Parathyroid adenoma (tissue), 2 donors: ENCODE measurements at regions not wholly inside any gene's neighbourhood (a gene's known extent, or its start where the extent isn't known, plus 50 kb on each side); places are given as distances from the start of the nearest gene placed in this dataset.

Source experiments
- H2AFZ ChIP-seq: fragments of 300-600 bp; sonication (generic); one replicate; pipeline ENCODE4 v1.7.0; 2017; ENCODE audit warnings: antibody characterized with exemption, mild to moderate bottlenecking
- H3K27ac ChIP-seq: fragments of 300-600 bp; sonication (generic); one replicate; pipeline ENCODE4 v1.7.0; 2017
- H3K27me3 ChIP-seq: fragments of 300-600 bp; sonication (generic); one replicate; pipeline ENCODE4 v1.7.0; 2017; ENCODE audit warnings: low read length; ENCODE audit not compliant: control insufficient read depth, insufficient read depth
- H3K36me3 ChIP-seq: fragments of 300-600 bp; sonication (generic); one replicate; pipeline ENCODE4 v1.7.0; 2017; ENCODE audit warnings: low read length; ENCODE audit not compliant: control insufficient read depth, insufficient read depth
- H3K4me1 ChIP-seq: fragments of 300-600 bp; sonication (generic); one replicate; pipeline ENCODE4 v1.7.0; 2017; ENCODE audit warnings: control low read depth
- H3K4me2 ChIP-seq: fragments of 300-600 bp; sonication (generic); one replicate; pipeline ENCODE4 v1.7.0; 2017; ENCODE audit warnings: low read length
- H3K4me3 ChIP-seq: fragments of 300-600 bp; sonication (generic); one replicate; pipeline ENCODE4 v1.7.0; 2017; ENCODE audit warnings: low read depth, low read length
- H3K79me2 ChIP-seq: fragments of 300-600 bp; sonication (generic); one replicate; pipeline ENCODE4 v1.7.0; 2017; ENCODE audit warnings: control low read depth
- H3K9ac ChIP-seq: fragments of 300-600 bp; sonication (generic); one replicate; pipeline ENCODE4 v1.7.0; 2017; ENCODE audit warnings: mild to moderate bottlenecking
- H3K9me3 ChIP-seq: fragments of 300-600 bp; sonication (generic); one replicate; pipeline ENCODE4 v1.7.0; 2017; ENCODE audit warnings: low read length; ENCODE audit not compliant: control insufficient read depth
- TF ChIP-seq, protein P1 (sequence below): fragments of 300-600 bp; sonication (generic); IDR thresholded peaks from one replicate; pipeline ENCODE4 v1.7.0; 2017; ENCODE audit warnings: antibody characterized with exemption, mild to moderate bottlenecking
- donor health status: primary hyperparathyroidism.

DNA sequence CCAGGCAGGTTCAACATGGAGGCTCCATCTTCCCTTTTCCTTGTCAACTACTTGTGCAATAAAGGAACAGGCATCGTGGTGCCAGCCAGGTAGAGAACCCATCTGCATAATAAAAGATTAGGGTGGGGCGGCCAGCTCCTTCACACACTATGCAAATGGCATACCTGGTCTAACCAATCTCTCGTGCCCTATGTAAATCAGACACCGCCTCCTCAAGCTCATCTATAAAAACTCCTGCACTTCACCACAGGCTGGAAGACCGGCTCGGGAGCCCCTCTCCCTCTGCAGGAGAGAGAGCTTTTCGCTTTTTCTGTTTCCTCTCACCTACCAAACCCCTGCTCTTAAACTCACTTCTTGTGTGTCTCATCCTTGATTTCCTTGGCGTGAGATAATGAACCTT is 244.3 kb upstream of the PUM3 start:
- Histone ChIP-seq H3K9me3 (no peaks in the 10 kb centered on the region), H2AFZ (no peak overlapping the region), H3K27me3 (no peaks in the 10 kb centered on the region), H3K79me2 (no peaks in the 10 kb centered on the region), H3K4me3 (no peak overlapping the region), H3K9ac (no peak overlapping the region), H3K27ac (no peak overlapping the region), H3K4me1 (no peaks in the 10 kb centered on the region), H3K4me2 (no peak overlapping the region), H3K36me3 (no peaks in the 10 kb centered on the region)
- TF ChIP-seq, protein P1, sequence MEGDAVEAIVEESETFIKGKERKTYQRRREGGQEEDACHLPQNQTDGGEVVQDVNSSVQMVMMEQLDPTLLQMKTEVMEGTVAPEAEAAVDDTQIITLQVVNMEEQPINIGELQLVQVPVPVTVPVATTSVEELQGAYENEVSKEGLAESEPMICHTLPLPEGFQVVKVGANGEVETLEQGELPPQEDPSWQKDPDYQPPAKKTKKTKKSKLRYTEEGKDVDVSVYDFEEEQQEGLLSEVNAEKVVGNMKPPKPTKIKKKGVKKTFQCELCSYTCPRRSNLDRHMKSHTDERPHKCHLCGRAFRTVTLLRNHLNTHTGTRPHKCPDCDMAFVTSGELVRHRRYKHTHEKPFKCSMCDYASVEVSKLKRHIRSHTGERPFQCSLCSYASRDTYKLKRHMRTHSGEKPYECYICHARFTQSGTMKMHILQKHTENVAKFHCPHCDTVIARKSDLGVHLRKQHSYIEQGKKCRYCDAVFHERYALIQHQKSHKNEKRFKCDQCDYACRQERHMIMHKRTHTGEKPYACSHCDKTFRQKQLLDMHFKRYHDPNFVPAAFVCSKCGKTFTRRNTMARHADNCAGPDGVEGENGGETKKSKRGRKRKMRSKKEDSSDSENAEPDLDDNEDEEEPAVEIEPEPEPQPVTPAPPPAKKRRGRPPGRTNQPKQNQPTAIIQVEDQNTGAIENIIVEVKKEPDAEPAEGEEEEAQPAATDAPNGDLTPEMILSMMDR, result no peak

DNA sequence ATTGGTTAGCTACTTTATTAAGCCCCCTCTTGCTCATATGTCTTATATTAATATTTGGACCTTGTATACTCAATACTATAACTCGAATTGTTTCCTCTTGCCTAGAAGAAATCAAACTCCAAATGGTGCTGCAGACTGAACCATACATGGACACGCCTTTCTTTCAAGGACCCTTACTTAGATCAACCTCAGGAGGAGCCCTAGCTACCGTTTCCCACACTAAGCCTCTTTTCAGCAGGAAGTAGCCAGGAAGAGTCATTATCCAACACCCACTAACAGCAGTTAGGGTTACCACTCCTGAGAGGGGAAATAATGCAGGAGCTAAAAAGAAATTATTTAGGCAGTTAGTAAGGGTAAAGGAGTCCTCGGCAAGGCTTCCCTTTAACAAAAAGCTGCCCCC is 243.8 kb upstream of the PUM3 start:
- no peak overlapping the region for H3K9ac ChIP-seq
- no peaks in the 10 kb centered on the region for H3K36me3 ChIP-seq
- no peaks in the 10 kb centered on the region for H3K4me1 ChIP-seq
- no peak overlapping the region for H3K4me3 ChIP-seq
- no peak overlapping the region for H3K4me2 ChIP-seq
- no peaks in the 10 kb centered on the region for H3K9me3 ChIP-seq
- no peaks in the 10 kb centered on the region for H3K27me3 ChIP-seq
- no peak overlapping the region for H3K27ac ChIP-seq
- H2AFZ ChIP-seq, result no peak overlapping the region
- no peaks in the 10 kb centered on the region for H3K79me2 ChIP-seq
- TF ChIP-seq, protein P1, result no peak

DNA sequence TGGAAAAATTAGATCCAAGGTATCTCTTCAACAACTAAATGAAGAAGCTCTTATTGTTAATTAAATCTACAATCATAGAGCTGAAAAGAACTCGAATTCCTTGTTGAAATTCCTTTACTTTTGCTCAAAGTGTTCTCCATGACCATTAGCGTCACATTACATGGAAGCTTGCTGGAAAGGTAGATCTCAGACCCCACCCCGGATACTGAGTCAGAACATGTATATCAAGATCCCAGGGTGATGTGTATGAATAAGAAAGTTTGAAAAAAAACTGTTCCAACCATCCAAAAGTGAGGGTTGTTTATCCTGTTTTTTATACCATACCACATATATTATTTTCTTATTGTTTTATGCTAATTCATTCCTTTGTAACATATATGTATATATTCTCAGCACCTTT is 237.1 kb upstream of the PUM3 start:
- H3K36me3 ChIP-seq, result no peaks in the 10 kb centered on the region
- H2AFZ ChIP-seq, result no peak overlapping the region
- H3K27ac ChIP-seq, result no peak overlapping the region
- H3K4me2 ChIP-seq, result no peak overlapping the region
- no peaks in the 10 kb centered on the region for H3K79me2 ChIP-seq
- H3K27me3 ChIP-seq, result no peaks in the 10 kb centered on the region
- TF ChIP-seq, protein P1, result no peak
- H3K4me1 ChIP-seq, result no peaks in the 10 kb centered on the region
- H3K4me3 ChIP-seq, result no peak overlapping the region
- no peaks in the 10 kb centered on the region for H3K9me3 ChIP-seq
- no peak overlapping the region for H3K9ac ChIP-seq

DNA sequence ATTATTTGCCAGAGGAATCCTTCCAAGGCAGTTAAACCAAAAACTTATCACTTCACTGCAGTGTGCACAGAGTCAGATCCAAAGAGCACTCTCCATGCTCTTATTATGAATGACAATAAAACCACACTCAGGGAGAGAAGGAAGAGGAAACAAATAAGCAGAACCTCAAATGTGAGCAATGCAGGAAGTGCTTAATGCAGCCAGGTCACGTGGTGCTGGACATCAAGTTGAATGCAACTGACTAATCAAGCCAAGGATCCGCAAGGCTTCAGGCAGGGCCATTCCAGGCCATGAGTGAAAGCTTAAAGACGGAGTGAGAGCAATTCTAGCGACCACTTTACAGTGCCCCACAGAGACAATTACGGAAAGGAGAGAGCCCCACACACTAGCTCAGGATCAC is 230.4 kb upstream of the PUM3 start:
- Histone ChIP-seq H3K4me2 (no peak overlapping the region), H3K79me2 (no peaks in the 10 kb centered on the region), H3K9ac (no peak overlapping the region), H3K9me3 (no peaks in the 10 kb centered on the region), H3K36me3 (no peaks in the 10 kb centered on the region), H3K4me1 (no peaks in the 10 kb centered on the region), H3K27ac (no peak overlapping the region), H3K27me3 (no peaks in the 10 kb centered on the region), H3K4me3 (no peak overlapping the region), H2AFZ (no peak overlapping the region)
- TF ChIP-seq, protein P1, result no peak

DNA sequence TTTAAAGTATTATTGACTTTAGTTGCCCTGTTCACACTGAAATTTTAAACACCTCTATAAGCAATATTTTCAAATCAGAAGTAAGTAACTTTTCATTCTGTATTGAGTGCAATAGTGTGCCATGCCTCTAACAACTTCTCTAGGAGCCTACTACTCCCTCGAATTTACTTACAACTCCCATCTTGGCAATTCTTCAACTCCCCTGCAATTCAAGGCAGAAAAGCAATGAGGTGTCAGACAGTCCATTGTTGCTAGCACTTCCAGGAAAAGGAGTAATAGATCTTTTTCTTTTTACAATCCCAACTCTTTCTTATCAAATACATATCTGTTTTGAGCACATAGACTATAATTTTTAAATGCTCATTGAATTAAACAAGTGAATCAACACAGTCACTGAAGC is 222.7 kb upstream of the PUM3 start:
- TF ChIP-seq, protein P1, result no peak
- H3K36me3 ChIP-seq, result no peaks in the 10 kb centered on the region
- H3K79me2 ChIP-seq, result no peaks in the 10 kb centered on the region
- H3K27ac ChIP-seq, result no peak overlapping the region
- H3K4me3 ChIP-seq, result no peak overlapping the region
- no peaks in the 10 kb centered on the region for H3K9me3 ChIP-seq
- no peak overlapping the region for H2AFZ ChIP-seq
- H3K4me1 ChIP-seq, result no peaks in the 10 kb centered on the region
- no peaks in the 10 kb centered on the region for H3K27me3 ChIP-seq
- no peak overlapping the region for H3K9ac ChIP-seq
- H3K4me2 ChIP-seq, result no peak overlapping the region
